ENCODE measurements at regions not wholly inside any gene's neighbourhood (a gene's known extent, or its start where the extent isn't known, plus 50 kb on each side); places are given as distances from the start of the nearest gene placed in this dataset.

DNA sequence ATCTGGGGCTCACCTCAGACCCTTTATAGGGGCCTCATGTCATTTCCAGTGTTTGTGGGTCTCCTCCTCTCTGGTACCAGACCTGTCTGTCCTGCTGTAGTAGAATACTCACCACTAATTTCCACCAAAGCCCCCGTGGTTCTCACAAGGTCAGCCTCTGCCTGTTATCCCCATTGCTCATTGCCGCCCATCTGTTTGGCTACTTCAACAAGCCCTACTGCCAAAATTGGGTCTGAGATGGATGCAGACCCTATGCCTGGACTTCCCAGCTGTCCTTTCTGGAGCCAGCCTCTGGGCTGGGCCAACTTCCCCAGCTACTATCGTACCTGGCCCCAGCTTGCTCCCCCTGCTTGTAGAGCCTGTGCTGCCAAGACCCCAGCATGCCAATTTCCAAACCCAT lies 152.1 kb upstream of the ISX start:
- TF ChIP-seq, protein P1, sequence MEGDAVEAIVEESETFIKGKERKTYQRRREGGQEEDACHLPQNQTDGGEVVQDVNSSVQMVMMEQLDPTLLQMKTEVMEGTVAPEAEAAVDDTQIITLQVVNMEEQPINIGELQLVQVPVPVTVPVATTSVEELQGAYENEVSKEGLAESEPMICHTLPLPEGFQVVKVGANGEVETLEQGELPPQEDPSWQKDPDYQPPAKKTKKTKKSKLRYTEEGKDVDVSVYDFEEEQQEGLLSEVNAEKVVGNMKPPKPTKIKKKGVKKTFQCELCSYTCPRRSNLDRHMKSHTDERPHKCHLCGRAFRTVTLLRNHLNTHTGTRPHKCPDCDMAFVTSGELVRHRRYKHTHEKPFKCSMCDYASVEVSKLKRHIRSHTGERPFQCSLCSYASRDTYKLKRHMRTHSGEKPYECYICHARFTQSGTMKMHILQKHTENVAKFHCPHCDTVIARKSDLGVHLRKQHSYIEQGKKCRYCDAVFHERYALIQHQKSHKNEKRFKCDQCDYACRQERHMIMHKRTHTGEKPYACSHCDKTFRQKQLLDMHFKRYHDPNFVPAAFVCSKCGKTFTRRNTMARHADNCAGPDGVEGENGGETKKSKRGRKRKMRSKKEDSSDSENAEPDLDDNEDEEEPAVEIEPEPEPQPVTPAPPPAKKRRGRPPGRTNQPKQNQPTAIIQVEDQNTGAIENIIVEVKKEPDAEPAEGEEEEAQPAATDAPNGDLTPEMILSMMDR (IDR thresholded peaks at IDR 0.05): no peak
- no peak for TF ChIP-seq EZH2 (IDR thresholded peaks at IDR 0.05; ENCODE audit: borderline replicate concordance, insufficient read depth, low read depth, low read length, poor library complexity, severe bottlenecking)

Data from B cell (primary cell).